Adrenal gland (tissue), 5 donors: ENCODE measurements at regions not wholly inside any gene's neighbourhood (a gene's known extent, or its start where the extent isn't known, plus 50 kb on each side); places are given as distances from the start of the nearest gene placed in this dataset.

ENCODE experiments used
- POLR2A ChIP-seq, 2 donors: fragments of 450-650 bp; IDR thresholded peaks; one replicate each; pipeline ENCODE4 v1.6.1; 2017; ENCODE audit warnings: antibody characterized with exemption in 2 of 2, mild to moderate bottlenecking in 2 of 2, moderate library complexity in 1 of 2
- TF ChIP-seq, protein P1 (sequence below), 6 experiments: fragments of 450-650 bp in 4 of 6; fragments of 200-600 bp in 2 of 6; sonication (generic) in 1 of 6; IDR thresholded peaks; 1 replicate in 5 of 6; 2 replicates in 1 of 6; pipeline versions ENCODE4 v1.5.1 to v1.8.0; 2016 to 2021; ENCODE audit warnings: antibody characterized with exemption in 6 of 6, mild to moderate bottlenecking in 2 of 6, moderate library complexity in 1 of 6
- donor health status: DM: no; HTN: no; CAD: no.

DNA sequence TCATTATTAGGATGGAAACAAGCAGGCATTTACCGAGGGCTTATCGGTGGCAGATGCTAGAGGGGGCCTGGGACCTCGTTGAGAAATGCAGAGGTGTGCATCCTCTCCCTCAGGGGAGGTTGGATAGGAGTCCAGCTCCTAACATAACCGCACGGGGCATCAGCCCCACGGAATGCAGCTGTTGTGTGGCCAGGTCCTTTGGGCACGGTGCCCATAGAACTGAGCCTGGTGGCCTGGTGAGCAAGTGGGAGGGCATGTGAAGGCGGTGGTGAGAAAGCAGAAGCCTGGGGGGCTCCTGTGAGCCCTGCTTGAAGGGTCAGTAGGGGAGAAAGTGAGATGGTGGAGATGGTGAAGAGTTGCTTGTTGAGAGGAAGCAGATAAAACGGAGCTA lies 143.7 kb downstream of the CDH26 start:
- TF ChIP-seq POLR2A (IDR thresholded peaks at IDR 0.05), result no peak
- TF ChIP-seq, protein P1, sequence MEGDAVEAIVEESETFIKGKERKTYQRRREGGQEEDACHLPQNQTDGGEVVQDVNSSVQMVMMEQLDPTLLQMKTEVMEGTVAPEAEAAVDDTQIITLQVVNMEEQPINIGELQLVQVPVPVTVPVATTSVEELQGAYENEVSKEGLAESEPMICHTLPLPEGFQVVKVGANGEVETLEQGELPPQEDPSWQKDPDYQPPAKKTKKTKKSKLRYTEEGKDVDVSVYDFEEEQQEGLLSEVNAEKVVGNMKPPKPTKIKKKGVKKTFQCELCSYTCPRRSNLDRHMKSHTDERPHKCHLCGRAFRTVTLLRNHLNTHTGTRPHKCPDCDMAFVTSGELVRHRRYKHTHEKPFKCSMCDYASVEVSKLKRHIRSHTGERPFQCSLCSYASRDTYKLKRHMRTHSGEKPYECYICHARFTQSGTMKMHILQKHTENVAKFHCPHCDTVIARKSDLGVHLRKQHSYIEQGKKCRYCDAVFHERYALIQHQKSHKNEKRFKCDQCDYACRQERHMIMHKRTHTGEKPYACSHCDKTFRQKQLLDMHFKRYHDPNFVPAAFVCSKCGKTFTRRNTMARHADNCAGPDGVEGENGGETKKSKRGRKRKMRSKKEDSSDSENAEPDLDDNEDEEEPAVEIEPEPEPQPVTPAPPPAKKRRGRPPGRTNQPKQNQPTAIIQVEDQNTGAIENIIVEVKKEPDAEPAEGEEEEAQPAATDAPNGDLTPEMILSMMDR (IDR thresholded peaks at IDR 0.05), result no peak
